HG03439 (cell line): ENCODE measurements at regions not wholly inside any gene's neighbourhood (a gene's known extent, or its start where the extent isn't known, plus 50 kb on each side); places are given as distances from the start of the nearest gene placed in this dataset.

Experiments
- ATAC-seq: cut with Tn5 transposase; IDR thresholded peaks from one replicate; pipeline ENCODE4 v1.9.1; 2021; ENCODE audit warnings: mild to moderate bottlenecking, moderate library complexity; ENCODE audit not compliant: unreplicated experiment

- no peak for ATAC-seq
These were observed 639.6 kb downstream of the CETN3 start for GRCh38 chr5:89769975-89770374.

- ATAC-seq = no peak
These were observed 649.8 kb downstream of the CETN3 start for GRCh38 chr5:89759802-89760201.

- no peak for ATAC-seq
These were observed 651.4 kb downstream of the CETN3 start for GRCh38 chr5:89758146-89758545.

GRCh38 chr5:89756955-89757354 is 652.6 kb downstream of the CETN3 start:
- ATAC-seq = no peak

- no peak for ATAC-seq
These were observed 654.5 kb downstream of the CETN3 start for GRCh38 chr5:89755024-89755423.

- ATAC-seq = no peak
These were observed 674.5 kb downstream of the CETN3 start for GRCh38 chr5:89735082-89735481.

- no peak for ATAC-seq
These were observed 675.8 kb downstream of the CETN3 start for GRCh38 chr5:89733772-89734171.

- ATAC-seq = no peak
These were observed 679.8 kb downstream of the CETN3 start for GRCh38 chr5:89729623-89730301.

- ATAC-seq = no peak
These were observed 680.8 kb downstream of the CETN3 start for GRCh38 chr5:89728750-89729149.

GRCh38 chr5:89728134-89728533 is 681.4 kb downstream of the CETN3 start:
- ATAC-seq = no peak

GRCh38 chr5:89724379-89725095 is 685.0 kb downstream of the CETN3 start:
- no peak for ATAC-seq

GRCh38 chr5:89723907-89724306 is 685.6 kb downstream of the CETN3 start:
- no peak for ATAC-seq

GRCh38 chr5:89722538-89722937 is 687.0 kb downstream of the CETN3 start:
- no peak for ATAC-seq

- ATAC-seq = no peak
These were observed 687.6 kb downstream of the CETN3 start for GRCh38 chr5:89721931-89722330.

- no peak for ATAC-seq
These were observed 688.2 kb downstream of the CETN3 start for GRCh38 chr5:89721353-89721752.

- no peak for ATAC-seq
These were observed 697.3 kb downstream of the CETN3 start for GRCh38 chr5:89712134-89712700.

- no peak for ATAC-seq
These were observed 698.0 kb downstream of the CETN3 start for GRCh38 chr5:89711526-89711925.

GRCh38 chr5:89710006-89710405 is 699.5 kb downstream of the CETN3 start:
- ATAC-seq = no peak

- ATAC-seq = no peak
These were observed 701.7 kb downstream of the CETN3 start for GRCh38 chr5:89707891-89708290.

- no peak for ATAC-seq
These were observed 702.8 kb downstream of the CETN3 start for GRCh38 chr5:89706731-89707130.

- no peak for ATAC-seq
These were observed 705.7 kb downstream of the CETN3 start for GRCh38 chr5:89703817-89704216.

GRCh38 chr5:89698028-89698427 is 711.5 kb downstream of the CETN3 start:
- no peak for ATAC-seq
